Gastroesophageal sphincter (tissue), 2 donors: ENCODE measurements at regions not wholly inside any gene's neighbourhood (a gene's known extent, or its start where the extent isn't known, plus 50 kb on each side); places are given as distances from the start of the nearest gene placed in this dataset.

Experiments
- EP300 ChIP-seq: sonication (generic); formaldehyde crosslinking; IDR thresholded peaks from one replicate; pipeline ENCODE4 v1.6.1; 2017; ENCODE audit warnings: antibody characterized with exemption, mild to moderate bottlenecking
- POLR2A ChIP-seq, 2 donors: fragments of 450-650 bp; IDR thresholded peaks; one replicate each; pipeline ENCODE4 v1.6.1; 2017; ENCODE audit warnings: antibody characterized with exemption in 2 of 2, mild to moderate bottlenecking in 2 of 2, moderate library complexity in 1 of 2
- POLR2AphosphoS5 ChIP-seq: sonication (generic); formaldehyde crosslinking; IDR thresholded peaks from one replicate; pipeline ENCODE4 v1.6.1; 2017; ENCODE audit warnings: antibody characterized with exemption

DNA sequence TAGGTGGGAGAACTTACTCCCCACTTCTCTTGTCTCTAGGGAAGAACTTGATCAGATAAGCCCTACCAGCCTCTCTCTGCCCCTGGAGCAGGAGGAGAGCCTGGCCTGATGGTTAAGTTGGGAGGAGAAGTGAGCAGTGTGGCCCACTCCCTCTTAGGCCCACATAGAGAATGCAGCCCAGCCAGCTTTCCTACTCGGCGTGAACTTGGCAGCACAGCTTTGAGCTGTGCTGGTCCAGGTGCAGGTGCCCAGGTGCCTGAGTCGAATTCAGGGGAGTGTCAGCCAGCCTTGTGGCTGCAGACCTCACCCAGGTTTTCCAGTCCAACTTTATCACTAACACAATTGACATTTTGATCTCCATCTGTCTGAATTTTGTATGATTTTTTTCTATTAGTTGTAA lies 77.6 kb upstream of the PAQR3 start:
- TF ChIP-seq POLR2AphosphoS5 = no peak
- TF ChIP-seq POLR2A (IDR thresholded peaks at IDR 0.05) = no peak
- TF ChIP-seq EP300 = no peak
